ENCODE measurements at regions not wholly inside any gene's neighbourhood (a gene's known extent, or its start where the extent isn't known, plus 50 kb on each side); places are given as distances from the start of the nearest gene placed in this dataset.

GRCh38 chr4:64477127-64477526, 67.9 kb upstream of the TECRL start:
- DNase-seq (ENCODE audit: low spot score) = no peak
- in situ Hi-C loops (cut with MboI; ENCODE audit: low sequenced_read_pairs, unreplicated experiment) = no loop called here
- no peak for TF ChIP-seq CTCF (IDR thresholded peaks at IDR 0.05; ENCODE audit: borderline replicate concordance, control extremely low read depth, extremely low read depth, insufficient read depth, missing control alignments)

GRCh38 chr4:64465263-64465662, 56.0 kb upstream of the TECRL start:
- no peak for DNase-seq (ENCODE audit: low spot score)
- TF ChIP-seq CTCF (IDR thresholded peaks at IDR 0.05; ENCODE audit: borderline replicate concordance, control extremely low read depth, extremely low read depth, insufficient read depth, missing control alignments) = no peak
- in situ Hi-C loops (cut with MboI; ENCODE audit: low sequenced_read_pairs, unreplicated experiment) = no loop called here

- no peak for TF ChIP-seq CTCF (IDR thresholded peaks at IDR 0.05; ENCODE audit: borderline replicate concordance, control extremely low read depth, extremely low read depth, insufficient read depth, missing control alignments)
- DNase-seq (ENCODE audit: low spot score) = no peak
- in situ Hi-C loops (cut with MboI; ENCODE audit: low sequenced_read_pairs, unreplicated experiment) = no loop called here
Measured at GRCh38 chr4:64464581-64464980, 55.3 kb upstream of the TECRL start.

Data from GM13976 (cell line).